SK-N-SH treated with all-trans-retinoic acid at 6 μM for 48 hours (cell line): ENCODE measurements at regions not wholly inside any gene's neighbourhood (a gene's known extent, or its start where the extent isn't known, plus 50 kb on each side); places are given as distances from the start of the nearest gene placed in this dataset.

Source experiments
- ATAC-seq: fragments of 200-7000 bp; cut with Tn5 transposase; 3 replicates; pipeline ENCODE4 v1.9.1; 2020; ENCODE audit warnings: mild to moderate bottlenecking, moderate library complexity
- ARNTL ChIP-seq: fragments of 450-650 bp; formaldehyde crosslinking; IDR thresholded peaks from 2 replicates; pipeline ENCODE4 v1.5.0; 2020; ENCODE audit warnings: low read depth, mild to moderate bottlenecking, moderate library complexity, borderline replicate concordance
- BACH2 ChIP-seq: fragments of 250-450 bp; sonication (Bioruptor Pico); IDR thresholded peaks from 2 replicates; pipeline ENCODE4 v1.9.0; 2021; ENCODE audit warnings: mild to moderate bottlenecking, borderline replicate concordance
- ESRRG ChIP-seq: fragments of 250-450 bp; sonication (Bioruptor Pico); IDR thresholded peaks from 2 replicates; pipeline ENCODE4 v1.6.1; 2021; ENCODE audit warnings: mild to moderate bottlenecking
- GLIS3 ChIP-seq: fragments of 250-450 bp; sonication (Bioruptor Pico); IDR thresholded peaks from 2 replicates; pipeline ENCODE4 v1.5.0; 2020; ENCODE audit warnings: mild to moderate bottlenecking, moderate library complexity
- ISL1 ChIP-seq: fragments of 250-450 bp; sonication (Bioruptor Pico); IDR thresholded peaks from 2 replicates; pipeline ENCODE4 v2.1.2; 2022; ENCODE audit warnings: mild to moderate bottlenecking, moderate library complexity
- OSR1 ChIP-seq: fragments of 250-450 bp; sonication (Bioruptor Pico); IDR thresholded peaks from 2 replicates; pipeline ENCODE4 v1.8.0; 2022; ENCODE audit warnings: moderate library complexity, mild to moderate bottlenecking, inconsistent platforms
- PATZ1 ChIP-seq: fragments of 250-450 bp; sonication (Bioruptor Pico); IDR thresholded peaks from 2 replicates; pipeline ENCODE4 v1.8.0; 2020; ENCODE audit warnings: mild to moderate bottlenecking, moderate library complexity, borderline replicate concordance
- PPARA ChIP-seq: fragments of 250-450 bp; sonication (Bioruptor Pico); IDR thresholded peaks from 2 replicates; pipeline ENCODE4 v1.5.0; 2020; ENCODE audit warnings: mild to moderate bottlenecking, borderline replicate concordance
- SNAI2 ChIP-seq: fragments of 250-450 bp; sonication (Bioruptor Pico); IDR thresholded peaks from 2 replicates; pipeline ENCODE4 v1.5.0; 2020; ENCODE audit warnings: mild to moderate bottlenecking, moderate library complexity
- TCF4 ChIP-seq: fragments of 250-450 bp; sonication (Bioruptor Pico); IDR thresholded peaks from 2 replicates; pipeline ENCODE4 v1.8.0; 2021; ENCODE audit warnings: mild to moderate bottlenecking, moderate library complexity, borderline replicate concordance
- TOX ChIP-seq: fragments of 250-450 bp; sonication (Bioruptor Pico); IDR thresholded peaks from 2 replicates; pipeline ENCODE4 v1.8.0; 2021; ENCODE audit warnings: mild to moderate bottlenecking, moderate library complexity, borderline replicate concordance
- ZC3H10 ChIP-seq: fragments of 250-450 bp; sonication (Bioruptor Pico); IDR thresholded peaks from 2 replicates; pipeline ENCODE4 v1.5.1; 2021; ENCODE audit warnings: mild to moderate bottlenecking, moderate library complexity
- ZFP3 ChIP-seq: fragments of 250-450 bp; sonication (Bioruptor Pico); IDR thresholded peaks from 2 replicates; pipeline ENCODE4 v1.5.0; 2020; ENCODE audit warnings: mild to moderate bottlenecking, moderate library complexity
- ZFP30 ChIP-seq: fragments of 450-650 bp; formaldehyde crosslinking; IDR thresholded peaks from 2 replicates; pipeline ENCODE4 v1.5.0; 2022; ENCODE audit warnings: mild to moderate bottlenecking, moderate library complexity
- ZNF70 ChIP-seq: fragments of 450-650 bp; formaldehyde crosslinking; IDR thresholded peaks from 2 replicates; pipeline ENCODE4 v1.5.0; 2020; ENCODE audit warnings: mild to moderate bottlenecking, moderate library complexity
- ZNF8 ChIP-seq: fragments of 450-650 bp; formaldehyde crosslinking; IDR thresholded peaks from 2 replicates; pipeline ENCODE4 v1.5.0; 2020; ENCODE audit warnings: mild to moderate bottlenecking, moderate library complexity
- TF ChIP-seq, protein P1 (sequence below): fragments of 250-450 bp; sonication (Bioruptor Pico); IDR thresholded peaks from 2 replicates; pipeline ENCODE4 v1.8.0; 2021; ENCODE audit warnings: low read depth, mild to moderate bottlenecking, moderate library complexity, borderline replicate concordance
- TF ChIP-seq, protein P2 (sequence below): fragments of 250-450 bp; sonication (Bioruptor Pico); IDR thresholded peaks from 2 replicates; pipeline ENCODE4 v1.5.1; 2020; ENCODE audit warnings: low read depth, mild to moderate bottlenecking, moderate library complexity
- TF ChIP-seq, protein P3 (sequence below): fragments of 250-450 bp; sonication (Bioruptor Pico); IDR thresholded peaks from 2 replicates; pipeline ENCODE4 v1.5.1; 2021; ENCODE audit warnings: mild to moderate bottlenecking, moderate library complexity
- TF ChIP-seq, protein P4 (sequence below): fragments of 250-450 bp; sonication (Bioruptor Pico); IDR thresholded peaks from 2 replicates; pipeline ENCODE4 v1.5.0; 2020; ENCODE audit warnings: mild to moderate bottlenecking, moderate library complexity

DNA sequence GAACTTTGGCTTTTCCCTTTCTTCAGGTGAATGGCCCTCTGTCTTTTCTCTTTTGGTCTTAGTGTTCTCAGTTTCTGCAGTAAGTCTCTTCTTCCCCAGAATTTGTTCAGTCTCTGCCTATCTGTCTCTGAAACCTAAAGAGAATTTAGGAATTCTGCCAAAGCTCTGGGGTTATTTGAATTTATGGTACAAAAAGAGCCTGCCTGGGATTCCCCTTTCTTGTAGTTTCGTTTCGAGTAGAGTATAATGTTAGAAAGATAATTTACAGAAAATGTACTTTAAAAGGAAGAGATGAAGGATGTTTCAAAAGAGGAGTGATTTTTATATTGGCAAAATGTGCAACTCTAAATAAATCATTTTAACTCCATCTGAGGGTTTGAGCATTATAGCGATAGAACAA is 247.4 kb upstream of the SATB1 start (continued):
- TF ChIP-seq PATZ1 (CRISPR knock-in tag): no peak
- no peak for TF ChIP-seq OSR1 (CRISPR knock-in tag)
- TF ChIP-seq, protein P1, sequence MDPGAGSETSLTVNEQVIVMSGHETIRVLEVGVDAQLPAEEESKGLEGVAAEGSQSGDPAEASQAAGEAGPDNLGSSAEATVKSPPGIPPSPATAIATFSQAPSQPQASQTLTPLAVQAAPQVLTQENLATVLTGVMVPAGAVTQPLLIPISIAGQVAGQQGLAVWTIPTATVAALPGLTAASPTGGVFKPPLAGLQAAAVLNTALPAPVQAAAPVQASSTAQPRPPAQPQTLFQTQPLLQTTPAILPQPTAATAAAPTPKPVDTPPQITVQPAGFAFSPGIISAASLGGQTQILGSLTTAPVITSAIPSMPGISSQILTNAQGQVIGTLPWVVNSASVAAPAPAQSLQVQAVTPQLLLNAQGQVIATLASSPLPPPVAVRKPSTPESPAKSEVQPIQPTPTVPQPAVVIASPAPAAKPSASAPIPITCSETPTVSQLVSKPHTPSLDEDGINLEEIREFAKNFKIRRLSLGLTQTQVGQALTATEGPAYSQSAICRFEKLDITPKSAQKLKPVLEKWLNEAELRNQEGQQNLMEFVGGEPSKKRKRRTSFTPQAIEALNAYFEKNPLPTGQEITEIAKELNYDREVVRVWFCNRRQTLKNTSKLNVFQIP (CRISPR knock-in tag): no peak
- TF ChIP-seq ZNF8: no peak
- TF ChIP-seq, protein P2, sequence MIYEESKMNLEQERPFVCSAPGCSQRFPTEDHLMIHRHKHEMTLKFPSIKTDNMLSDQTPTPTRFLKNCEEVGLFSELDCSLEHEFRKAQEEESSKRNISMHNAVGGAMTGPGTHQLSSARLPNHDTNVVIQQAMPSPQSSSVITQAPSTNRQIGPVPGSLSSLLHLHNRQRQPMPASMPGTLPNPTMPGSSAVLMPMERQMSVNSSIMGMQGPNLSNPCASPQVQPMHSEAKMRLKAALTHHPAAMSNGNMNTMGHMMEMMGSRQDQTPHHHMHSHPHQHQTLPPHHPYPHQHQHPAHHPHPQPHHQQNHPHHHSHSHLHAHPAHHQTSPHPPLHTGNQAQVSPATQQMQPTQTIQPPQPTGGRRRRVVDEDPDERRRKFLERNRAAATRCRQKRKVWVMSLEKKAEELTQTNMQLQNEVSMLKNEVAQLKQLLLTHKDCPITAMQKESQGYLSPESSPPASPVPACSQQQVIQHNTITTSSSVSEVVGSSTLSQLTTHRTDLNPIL (CRISPR knock-in tag): no peak
- TF ChIP-seq PPARA (CRISPR knock-in tag): no peak
- TF ChIP-seq ARNTL (CRISPR knock-in tag): no peak
- no peak for TF ChIP-seq ZC3H10 (CRISPR knock-in tag)
- TF ChIP-seq SNAI2: no peak
- TF ChIP-seq ESRRG (CRISPR knock-in tag): no peak
- no peak for TF ChIP-seq BACH2 (CRISPR knock-in tag)

- ATAC-seq: no peak
- TF ChIP-seq ISL1 (CRISPR knock-in tag) (no peak), ESRRG (CRISPR knock-in tag) (no peak), TOX (CRISPR knock-in tag) (no peak), OSR1 (CRISPR knock-in tag) (no peak), GLIS3 (CRISPR knock-in tag) (no peak), ZFP3 (no peak)
- TF ChIP-seq, protein P2 (CRISPR knock-in tag): no peak
These were observed 245.6 kb upstream of the SATB1 start for GRCh38 chr3:18670759-18671158.

DNA sequence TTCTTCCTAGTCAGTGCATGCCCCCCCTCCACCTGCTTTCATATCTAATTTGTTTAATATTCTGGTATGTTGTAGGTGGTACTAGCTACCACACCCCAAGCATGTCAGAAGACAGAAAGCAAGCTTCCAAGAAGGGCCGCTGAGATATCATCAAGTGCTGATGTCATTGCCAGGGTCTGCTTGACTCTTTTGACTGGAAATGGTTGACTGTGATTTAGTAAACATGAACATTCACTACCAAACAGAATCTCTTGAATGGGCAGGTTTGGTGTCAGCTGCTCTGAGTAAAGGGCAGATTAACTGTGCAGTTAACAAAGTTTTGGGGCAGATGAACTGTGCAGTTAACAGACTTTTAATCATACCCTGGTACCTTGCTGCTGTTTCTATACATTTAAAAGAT is 244.2 kb upstream of the SATB1 start:
- TF ChIP-seq ZFP30 (no peak), TCF4 (no peak), ESRRG (CRISPR knock-in tag) (no peak), GLIS3 (CRISPR knock-in tag) (no peak), PATZ1 (CRISPR knock-in tag) (no peak), PPARA (CRISPR knock-in tag) (no peak), ZNF8 (no peak), BACH2 (CRISPR knock-in tag) (no peak), ZNF70 (CRISPR knock-in tag) (no peak), ZFP3 (no peak), ARNTL (CRISPR knock-in tag) (no peak), ISL1 (CRISPR knock-in tag) (no peak), OSR1 (CRISPR knock-in tag) (no peak)
- TF ChIP-seq, protein P3, sequence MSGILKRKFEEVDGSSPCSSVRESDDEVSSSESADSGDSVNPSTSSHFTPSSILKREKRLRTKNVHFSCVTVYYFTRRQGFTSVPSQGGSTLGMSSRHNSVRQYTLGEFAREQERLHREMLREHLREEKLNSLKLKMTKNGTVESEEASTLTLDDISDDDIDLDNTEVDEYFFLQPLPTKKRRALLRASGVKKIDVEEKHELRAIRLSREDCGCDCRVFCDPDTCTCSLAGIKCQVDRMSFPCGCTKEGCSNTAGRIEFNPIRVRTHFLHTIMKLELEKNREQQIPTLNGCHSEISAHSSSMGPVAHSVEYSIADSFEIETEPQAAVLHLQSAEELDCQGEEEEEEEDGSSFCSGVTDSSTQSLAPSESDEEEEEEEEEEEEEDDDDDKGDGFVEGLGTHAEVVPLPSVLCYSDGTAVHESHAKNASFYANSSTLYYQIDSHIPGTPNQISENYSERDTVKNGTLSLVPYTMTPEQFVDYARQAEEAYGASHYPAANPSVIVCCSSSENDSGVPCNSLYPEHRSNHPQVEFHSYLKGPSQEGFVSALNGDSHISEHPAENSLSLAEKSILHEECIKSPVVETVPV: no peak
- TF ChIP-seq, protein P1 (CRISPR knock-in tag): no peak
- TF ChIP-seq, protein P4, sequence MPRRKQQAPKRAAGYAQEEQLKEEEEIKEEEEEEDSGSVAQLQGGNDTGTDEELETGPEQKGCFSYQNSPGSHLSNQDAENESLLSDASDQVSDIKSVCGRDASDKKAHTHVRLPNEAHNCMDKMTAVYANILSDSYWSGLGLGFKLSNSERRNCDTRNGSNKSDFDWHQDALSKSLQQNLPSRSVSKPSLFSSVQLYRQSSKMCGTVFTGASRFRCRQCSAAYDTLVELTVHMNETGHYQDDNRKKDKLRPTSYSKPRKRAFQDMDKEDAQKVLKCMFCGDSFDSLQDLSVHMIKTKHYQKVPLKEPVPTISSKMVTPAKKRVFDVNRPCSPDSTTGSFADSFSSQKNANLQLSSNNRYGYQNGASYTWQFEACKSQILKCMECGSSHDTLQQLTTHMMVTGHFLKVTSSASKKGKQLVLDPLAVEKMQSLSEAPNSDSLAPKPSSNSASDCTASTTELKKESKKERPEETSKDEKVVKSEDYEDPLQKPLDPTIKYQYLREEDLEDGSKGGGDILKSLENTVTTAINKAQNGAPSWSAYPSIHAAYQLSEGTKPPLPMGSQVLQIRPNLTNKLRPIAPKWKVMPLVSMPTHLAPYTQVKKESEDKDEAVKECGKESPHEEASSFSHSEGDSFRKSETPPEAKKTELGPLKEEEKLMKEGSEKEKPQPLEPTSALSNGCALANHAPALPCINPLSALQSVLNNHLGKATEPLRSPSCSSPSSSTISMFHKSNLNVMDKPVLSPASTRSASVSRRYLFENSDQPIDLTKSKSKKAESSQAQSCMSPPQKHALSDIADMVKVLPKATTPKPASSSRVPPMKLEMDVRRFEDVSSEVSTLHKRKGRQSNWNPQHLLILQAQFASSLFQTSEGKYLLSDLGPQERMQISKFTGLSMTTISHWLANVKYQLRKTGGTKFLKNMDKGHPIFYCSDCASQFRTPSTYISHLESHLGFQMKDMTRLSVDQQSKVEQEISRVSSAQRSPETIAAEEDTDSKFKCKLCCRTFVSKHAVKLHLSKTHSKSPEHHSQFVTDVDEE (CRISPR knock-in tag): no peak
- ATAC-seq: no peak
